ENCODE measurements at regions not wholly inside any gene's neighbourhood (a gene's known extent, or its start where the extent isn't known, plus 50 kb on each side); places are given as distances from the start of the nearest gene placed in this dataset.

GRCh38 chr4:163592212-163592611, 97.7 kb downstream of the TMA16 start:
- no peak for TF ChIP-seq POLR2A (IDR thresholded peaks at IDR 0.05)
- no peak for TF ChIP-seq CTCF (IDR thresholded peaks at IDR 0.05)

All from body of pancreas (tissue), 4 donors.